Stimulated activated CD4-positive, alpha-beta T cell treated with anti-CD3 and anti-CD28 coated beads, Interleukin-4, amount 100 ng/mL, for 1 hour (primary cell): ENCODE measurements at regions not wholly inside any gene's neighbourhood (a gene's known extent, or its start where the extent isn't known, plus 50 kb on each side); places are given as distances from the start of the nearest gene placed in this dataset.

ENCODE experiments used
- DNase-seq: peaks from one replicate; pipeline ENCODE4 v3.0.0-alpha.2; 2020

GRCh38 chr15:93706495-93707292 is 524.7 kb upstream of the MCTP2 start:
- no peak for DNase-seq

- DNase-seq, result no peak
These were observed 525.5 kb upstream of the MCTP2 start for GRCh38 chr15:93705753-93706455.

GRCh38 chr15:93703092-93703739 is 528.1 kb upstream of the MCTP2 start:
- DNase-seq, result no peak

- no peak for DNase-seq
These were observed 531.3 kb upstream of the MCTP2 start for GRCh38 chr15:93700051-93700450.

- no peak for DNase-seq
These were observed 537.3 kb upstream of the MCTP2 start for GRCh38 chr15:93694033-93694432.

- no peak for DNase-seq
These were observed 547.7 kb upstream of the MCTP2 start for GRCh38 chr15:93683651-93684050.

- DNase-seq, result no peak
These were observed 559.9 kb upstream of the MCTP2 start for GRCh38 chr15:93671387-93671943.

GRCh38 chr15:93670931-93671330 is 560.4 kb upstream of the MCTP2 start:
- DNase-seq, result no peak

GRCh38 chr15:93664213-93664956 is 567.0 kb upstream of the MCTP2 start:
- no peak for DNase-seq

GRCh38 chr15:93662162-93662885 is 569.0 kb upstream of the MCTP2 start:
- no peak for DNase-seq

GRCh38 chr15:93658026-93658816 is 569.2 kb upstream of the RGMA start:
- no peak for DNase-seq

GRCh38 chr15:93656041-93656440 is 567.0 kb upstream of the RGMA start:
- no peak for DNase-seq

GRCh38 chr15:93649691-93650235 is 560.8 kb upstream of the RGMA start:
- no peak for DNase-seq

GRCh38 chr15:93646193-93646592 is 557.2 kb upstream of the RGMA start:
- DNase-seq, result no peak

GRCh38 chr15:93645594-93645993 is 556.6 kb upstream of the RGMA start:
- no peak for DNase-seq

- DNase-seq, result no peak
These were observed 555.6 kb upstream of the RGMA start for GRCh38 chr15:93644595-93644994.

- no peak for DNase-seq
These were observed 551.5 kb upstream of the RGMA start for GRCh38 chr15:93640411-93640962.

- no peak for DNase-seq
These were observed 543.1 kb upstream of the RGMA start for GRCh38 chr15:93631958-93632618.

GRCh38 chr15:93619597-93619996 is 530.6 kb upstream of the RGMA start:
- no peak for DNase-seq

- no peak for DNase-seq
These were observed 528.4 kb upstream of the RGMA start for GRCh38 chr15:93617443-93617842.
